GM12873 (cell line): ENCODE measurements at regions not wholly inside any gene's neighbourhood (a gene's known extent, or its start where the extent isn't known, plus 50 kb on each side); places are given as distances from the start of the nearest gene placed in this dataset.

ENCODE experiments used
- TF ChIP-seq, protein P1 (sequence below): IDR thresholded peaks from 2 replicates; pipeline ENCODE4 v1.5.1; 2012; ENCODE audit warnings: low read depth, mild to moderate bottlenecking, moderate library complexity, low read length, control low read depth; ENCODE audit not compliant: insufficient read depth; ENCODE audit errors: missing control alignments

DNA sequence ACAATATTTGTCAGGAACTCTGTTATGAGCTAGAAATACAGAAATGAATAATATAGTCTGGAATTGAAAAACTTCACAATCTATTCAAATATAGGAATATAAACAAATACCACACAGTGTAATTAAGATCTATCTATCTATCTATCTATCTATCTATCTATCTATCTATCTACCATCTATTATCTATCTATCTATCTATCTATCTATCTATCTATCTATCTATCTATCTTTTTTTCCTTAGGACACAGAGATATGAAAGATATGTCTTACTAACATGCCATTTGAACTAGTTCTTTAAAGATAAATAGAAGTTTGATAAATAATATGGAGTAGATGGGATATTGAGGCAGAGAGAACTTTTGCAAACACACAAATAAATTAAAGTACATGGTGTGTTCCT is 357.8 kb downstream of the PARP8 start:
- TF ChIP-seq, protein P1, sequence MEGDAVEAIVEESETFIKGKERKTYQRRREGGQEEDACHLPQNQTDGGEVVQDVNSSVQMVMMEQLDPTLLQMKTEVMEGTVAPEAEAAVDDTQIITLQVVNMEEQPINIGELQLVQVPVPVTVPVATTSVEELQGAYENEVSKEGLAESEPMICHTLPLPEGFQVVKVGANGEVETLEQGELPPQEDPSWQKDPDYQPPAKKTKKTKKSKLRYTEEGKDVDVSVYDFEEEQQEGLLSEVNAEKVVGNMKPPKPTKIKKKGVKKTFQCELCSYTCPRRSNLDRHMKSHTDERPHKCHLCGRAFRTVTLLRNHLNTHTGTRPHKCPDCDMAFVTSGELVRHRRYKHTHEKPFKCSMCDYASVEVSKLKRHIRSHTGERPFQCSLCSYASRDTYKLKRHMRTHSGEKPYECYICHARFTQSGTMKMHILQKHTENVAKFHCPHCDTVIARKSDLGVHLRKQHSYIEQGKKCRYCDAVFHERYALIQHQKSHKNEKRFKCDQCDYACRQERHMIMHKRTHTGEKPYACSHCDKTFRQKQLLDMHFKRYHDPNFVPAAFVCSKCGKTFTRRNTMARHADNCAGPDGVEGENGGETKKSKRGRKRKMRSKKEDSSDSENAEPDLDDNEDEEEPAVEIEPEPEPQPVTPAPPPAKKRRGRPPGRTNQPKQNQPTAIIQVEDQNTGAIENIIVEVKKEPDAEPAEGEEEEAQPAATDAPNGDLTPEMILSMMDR, result no peak

GRCh38 chr5:51027271-51027670 is 356.0 kb upstream of the ISL1 start:
- TF ChIP-seq, protein P1, result no peak

DNA sequence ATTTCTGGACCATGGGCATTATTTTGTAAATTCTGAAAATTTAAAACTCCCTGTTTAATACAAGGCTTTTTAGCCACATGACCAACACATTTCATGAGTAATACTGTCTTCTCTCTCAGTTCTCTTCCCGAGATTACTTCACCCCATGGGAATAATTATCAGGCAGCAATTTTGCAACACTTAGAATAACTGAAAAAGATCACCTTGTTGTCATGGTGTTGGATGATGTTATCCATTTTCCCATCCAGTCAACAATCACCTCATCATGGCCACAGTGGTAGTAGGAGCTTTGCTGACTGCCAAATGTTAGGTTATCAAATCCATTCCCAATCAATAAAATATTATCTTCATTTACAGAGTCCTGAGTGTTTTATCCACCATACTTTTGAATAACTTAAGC is 354.9 kb upstream of the ISL1 start:
- TF ChIP-seq, protein P1, result no peak

- TF ChIP-seq, protein P1, result no peak
Observed at GRCh38 chr5:51033215-51033614, 350.0 kb upstream of the ISL1 start.

DNA sequence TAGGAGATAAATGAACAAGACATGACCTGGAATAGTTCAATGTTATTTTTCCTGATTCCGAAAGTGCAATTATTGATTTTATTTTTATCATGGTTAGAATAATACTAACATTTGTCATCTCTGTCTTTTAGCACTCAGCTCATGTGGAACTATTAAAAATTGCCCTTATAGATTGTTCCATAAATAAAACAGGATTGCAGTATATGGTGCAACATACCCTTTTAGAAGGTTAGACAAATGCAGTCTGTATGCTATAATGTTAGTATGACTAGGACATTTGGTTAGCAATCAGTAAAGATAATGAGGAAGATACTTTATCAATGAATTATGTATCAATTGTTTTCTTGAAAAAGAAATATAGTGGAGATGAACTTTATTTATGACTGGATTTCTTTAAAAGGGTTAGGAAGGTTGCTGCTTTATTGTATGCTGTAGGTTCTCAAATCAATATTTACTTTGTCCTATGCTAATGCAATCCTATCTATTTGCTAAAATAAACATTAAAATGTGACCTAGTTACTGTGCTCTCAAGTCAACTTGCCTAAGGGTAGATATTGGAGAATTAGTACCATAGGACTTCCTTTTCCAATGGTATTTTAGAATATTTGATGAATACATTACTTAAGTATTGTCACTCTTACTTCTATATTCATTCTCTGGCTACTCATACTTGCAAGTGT is 348.9 kb upstream of the ISL1 start:
- TF ChIP-seq, protein P1, result no peak

DNA sequence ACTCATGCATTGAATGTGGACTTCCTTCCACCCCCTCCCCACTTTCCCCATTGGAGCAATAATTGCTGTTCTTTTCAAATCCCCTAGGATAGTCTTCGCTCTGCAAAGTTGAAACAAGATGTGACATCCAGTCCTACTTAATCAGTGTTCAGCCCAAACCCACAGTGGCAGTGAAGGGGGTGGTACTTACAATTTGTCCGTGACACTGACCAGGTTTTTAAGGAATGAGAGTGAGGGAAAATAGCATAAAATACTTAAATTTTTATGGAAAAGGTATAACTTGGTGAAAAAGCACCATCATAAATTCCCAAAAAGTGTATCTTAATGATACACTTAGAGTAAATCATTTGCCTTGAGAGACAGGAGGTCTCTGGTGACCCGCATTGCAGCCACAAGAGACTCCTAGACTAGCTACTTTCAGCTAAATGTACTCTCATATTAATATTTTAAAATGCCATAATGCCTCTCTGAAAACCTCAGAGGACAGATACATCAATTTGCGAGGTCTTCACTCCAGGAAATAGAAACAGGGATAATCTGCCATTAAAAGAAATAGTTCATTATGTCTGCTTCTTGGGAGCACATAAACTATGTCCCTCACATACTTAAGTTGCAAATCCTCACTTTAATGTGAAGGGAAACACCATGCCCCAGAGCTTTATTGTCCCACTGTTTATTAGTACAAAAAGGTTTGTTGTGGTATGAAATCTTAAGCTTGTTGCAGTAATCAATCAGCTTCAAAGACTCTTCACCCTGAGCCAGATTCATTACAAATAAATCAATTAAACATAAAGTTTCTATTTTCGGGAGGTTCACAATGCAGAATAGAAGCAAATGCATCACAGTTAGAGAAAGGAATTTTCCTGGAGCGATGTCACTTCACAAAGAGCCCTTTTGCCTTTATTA is 343.6 kb upstream of the ISL1 start:
- TF ChIP-seq, protein P1, result no peak

GRCh38 chr5:51043745-51044144 is 339.5 kb upstream of the ISL1 start:
- TF ChIP-seq, protein P1, result no peak
